ENCODE measurements at regions not wholly inside any gene's neighbourhood (a gene's known extent, or its start where the extent isn't known, plus 50 kb on each side); places are given as distances from the start of the nearest gene placed in this dataset.

GRCh38 chrX:9376111-9376510 lies 88.7 kb upstream of the TBL1X start:
- TF ChIP-seq EZH2phosphoT487 (IDR thresholded peaks at IDR 0.05; ENCODE audit: borderline replicate concordance) (no peak), CTCF (conservative IDR thresholded peaks at IDR 0.05; ENCODE audit: low read length) (no peak)
